H1 (cell line): ENCODE measurements at regions not wholly inside any gene's neighbourhood (a gene's known extent, or its start where the extent isn't known, plus 50 kb on each side); places are given as distances from the start of the nearest gene placed in this dataset.

Experiments
- CTCF ChIA-PET: fragments of 300-600 bp; sonication (Branson Sonifier 250); formaldehyde crosslinking; loops from one replicate; lab custom pipeline; 2021; ENCODE audit not compliant: partially characterized antibody; lab: Charles Lee
- POLR2A ChIA-PET: fragments of 300-600 bp; sonication (Branson Sonifier 250); formaldehyde crosslinking; loops from one replicate; lab custom pipeline; 2021; ENCODE audit warnings: inconsistent platforms; ENCODE audit not compliant: partially characterized antibody; lab: Charles Lee
- DNase-seq, 2 experiments: peaks; one replicate each; pipeline versions ENCODE4 v3.0.0 to v3.0.0-alpha.2; 2010 to 2022; ENCODE audit warnings: low spot score in 2 of 2, low read depth in 1 of 2, mixed read lengths in 1 of 2
- FAIRE-seq: peaks from 2 replicates; lab custom pipeline; 2011; peaks lifted over from hg19 to GRCh38; lab: Jason Lieb, UNC
- H2AFZ ChIP-seq: 2 replicates; pipeline ENCODE4 v1.8.1; 2012; ENCODE audit warnings: low read length, inconsistent platforms
- H2AK5ac ChIP-seq: 2 replicates; pipeline ENCODE4 v1.6.1; 2013; ENCODE audit warnings: low read depth, low read length
- H2BK120ac ChIP-seq: replicated peaks from 2 replicates; pipeline ENCODE3; 2013; ENCODE audit warnings: low read depth, low read length, inconsistent platforms
- H2BK12ac ChIP-seq: 2 replicates; pipeline ENCODE4 v1.6.1; 2013; ENCODE audit warnings: low read depth, low read length
- H2BK15ac ChIP-seq: 2 replicates; pipeline ENCODE4 v1.6.1; 2013; ENCODE audit warnings: low read length
- H2BK20ac ChIP-seq: 2 replicates; pipeline ENCODE4 v1.6.1; 2013; ENCODE audit warnings: low read length
- H2BK5ac ChIP-seq: 2 replicates; pipeline ENCODE4 v1.6.1; 2013; ENCODE audit warnings: low read depth, low read length
- H3K14ac ChIP-seq: 2 replicates; pipeline ENCODE4 v1.6.1; 2013; ENCODE audit warnings: inconsistent platforms; ENCODE audit not compliant: insufficient read length
- H3K18ac ChIP-seq: 2 replicates; pipeline ENCODE4 v1.6.1; 2013; ENCODE audit warnings: low read length; ENCODE audit errors: extremely low read depth
- H3K23ac ChIP-seq: 2 replicates; pipeline ENCODE4 v1.6.1; 2013; ENCODE audit warnings: inconsistent platforms; ENCODE audit not compliant: insufficient read length
- H3K23me2 ChIP-seq: 2 replicates; pipeline ENCODE4 v1.6.1; 2013; ENCODE audit warnings: low read depth, low read length
- H3K27ac ChIP-seq: 2 replicates; pipeline ENCODE4 v1.6.1; 2011; ENCODE audit warnings: low read depth, low read length, inconsistent platforms
- H3K27me3 ChIP-seq, 4 experiments: replicated peaks in 1 of 4; 1 replicate in 1 of 4; 2 replicates in 3 of 4; pipeline versions ENCODE4 v1.6.1 to v1.8.1; 2011 to 2013; ENCODE audit warnings: low read length in 3 of 4, mild to moderate bottlenecking in 3 of 4, inconsistent platforms in 2 of 4, mixed read lengths in 2 of 4, moderate library complexity in 1 of 4; ENCODE audit not compliant: control insufficient read depth in 3 of 4, insufficient read depth in 3 of 4; ENCODE audit errors: extremely low read depth in 1 of 4
- H3K36me3 ChIP-seq, 4 experiments: 2 replicates each; pipeline versions ENCODE4 v1.6.1 to v1.8.1; 2011 to 2013; ENCODE audit warnings: mild to moderate bottlenecking in 4 of 4, low read length in 3 of 4, moderate library complexity in 2 of 4, control low read depth in 1 of 4, inconsistent platforms in 1 of 4; ENCODE audit not compliant: insufficient read depth in 4 of 4, control insufficient read depth in 2 of 4
- H3K4ac ChIP-seq: replicated peaks from 2 replicates; pipeline ENCODE3; 2013; ENCODE audit warnings: low read length, low read depth, mixed read lengths, inconsistent platforms; ENCODE audit not compliant: insufficient read length
- H3K4me1 ChIP-seq, 4 experiments: replicated peaks in 1 of 4; 1 replicate in 1 of 4; 2 replicates in 3 of 4; pipeline versions ENCODE4 v1.6.1 to v1.8.1; 2011 to 2013; ENCODE audit warnings: low read length in 3 of 4, inconsistent platforms in 2 of 4, mixed read lengths in 1 of 4; ENCODE audit not compliant: insufficient read depth in 4 of 4, control insufficient read depth in 3 of 4
- H3K4me2 ChIP-seq, 2 experiments: 2 replicates each; pipeline versions ENCODE4 v1.6.1 to v1.8.1; 2011 to 2013; ENCODE audit warnings: low read depth in 2 of 2, low read length in 2 of 2, control low read depth in 1 of 2, inconsistent platforms in 1 of 2, mild to moderate bottlenecking in 1 of 2; ENCODE audit not compliant: insufficient read depth in 1 of 2
- H3K4me3 ChIP-seq, 4 experiments: fragments of 200-600, 300-600 bp in 1 of 4; sonication (generic), shearing (Covaris generic), sonication (Bioruptor Twin) in 1 of 4; 2 replicates each; pipeline versions ENCODE4 v1.5.1 to v1.8.1; 2011 to 2016; ENCODE audit warnings: low read length in 4 of 4, low read depth in 3 of 4, control low read depth in 2 of 4, inconsistent platforms in 2 of 4, mild to moderate bottlenecking in 2 of 4, mixed read lengths in 1 of 4, moderate library complexity in 1 of 4; ENCODE audit not compliant: insufficient read depth in 2 of 4; ENCODE audit errors: extremely low read depth in 1 of 4
- H3K56ac ChIP-seq: replicated peaks from 2 replicates; pipeline ENCODE3; 2013; ENCODE audit warnings: low read depth, mild to moderate bottlenecking, mixed read lengths, low read length, inconsistent platforms; ENCODE audit not compliant: insufficient read length
- H3K79me1 ChIP-seq: 2 replicates; pipeline ENCODE4 v1.6.1; 2013; ENCODE audit warnings: low read depth, low read length, control low read depth
- H3K79me2 ChIP-seq, 2 experiments: 2 replicates each; pipeline versions ENCODE4 v1.6.1 to v1.8.1; 2012 to 2013; ENCODE audit warnings: low read length in 2 of 2, mild to moderate bottlenecking in 2 of 2, inconsistent platforms in 1 of 2; ENCODE audit not compliant: insufficient read depth in 2 of 2, control insufficient read depth in 1 of 2
- H3K9ac ChIP-seq, 4 experiments: replicated peaks in 1 of 4; 1 replicate in 1 of 4; 2 replicates in 3 of 4; pipeline versions ENCODE4 v1.6.1 to v1.8.1; 2011 to 2013; ENCODE audit warnings: low read depth in 3 of 4, low read length in 3 of 4, control low read depth in 2 of 4, mild to moderate bottlenecking in 2 of 4, moderate library complexity in 2 of 4, inconsistent platforms in 1 of 4; ENCODE audit errors: extremely low read depth in 1 of 4
- H3K9me3 ChIP-seq, 2 experiments: 2 replicates each; pipeline versions ENCODE4 v1.6.1 to v1.8.1; 2012 to 2013; ENCODE audit warnings: mild to moderate bottlenecking in 2 of 2, moderate library complexity in 2 of 2, control low read depth in 1 of 2, inconsistent platforms in 1 of 2, low read depth in 1 of 2, low read length in 1 of 2, mixed read lengths in 1 of 2; ENCODE audit not compliant: insufficient read depth in 2 of 2
- H4K20me1 ChIP-seq, 2 experiments: replicated peaks in 1 of 2; 2 replicates each; pipeline versions ENCODE3 to v1.8.1; 2011 to 2013; ENCODE audit warnings: inconsistent platforms in 2 of 2, low read length in 2 of 2, mild to moderate bottlenecking in 1 of 2; ENCODE audit not compliant: insufficient read depth in 2 of 2, control insufficient read depth in 1 of 2
- H4K5ac ChIP-seq: 2 replicates; pipeline ENCODE4 v1.6.1; 2013; ENCODE audit warnings: low read length, low read depth, mixed read lengths, inconsistent platforms; ENCODE audit not compliant: insufficient read length
- H4K8ac ChIP-seq: 2 replicates; pipeline ENCODE4 v1.8.0; 2013; ENCODE audit warnings: mild to moderate bottlenecking, moderate library complexity, low read length, inconsistent platforms; ENCODE audit not compliant: insufficient read depth; ENCODE audit errors: extremely low read depth
- H4K91ac ChIP-seq: replicated peaks from 2 replicates; pipeline ENCODE3; 2013; ENCODE audit warnings: low read length, mixed read lengths, inconsistent platforms; ENCODE audit not compliant: insufficient read length
- CEBPB ChIP-seq: IDR thresholded peaks from 2 replicates; pipeline ENCODE4 v1.6.1; 2012; ENCODE audit warnings: low read depth, low read length
- SP1 ChIP-seq: IDR thresholded peaks from 2 replicates; pipeline ENCODE4 v1.6.1; 2011; ENCODE audit warnings: low read depth, low read length
- WGBS, 2 experiments: shearing (Covaris generic) in 1 of 2; methylation state at CpG; one replicate each; pipeline versions ENCODE4 v1.1.6 to v1.1.7; 2013 to 2015; ENCODE audit warnings: low lambda C conversion rate in 2 of 2, mixed read lengths in 2 of 2, inconsistent platforms in 1 of 2, low coverage in 1 of 2, missing lambda C conversion rate in 1 of 2; ENCODE audit not compliant: insufficient replicate concordance in 2 of 2, insufficient coverage in 1 of 2, insufficient read length in 1 of 2; ENCODE audit errors: extremely low coverage in 1 of 2, missing lambda C conversion rate in 1 of 2; 5-methylcytosine and 5-hydroxymethylcytosine counted together

GRCh38 chr9:75235632-75236031, 147.3 kb downstream of the OSTF1 start:
- H2BK20ac ChIP-seq = no peak overlapping the region
- no peak overlapping the region for H4K91ac ChIP-seq
- no peak overlapping the region for H4K5ac ChIP-seq
- no peak for FAIRE-seq
- no peak overlapping the region for H2BK12ac ChIP-seq
- H3K79me2 ChIP-seq = no peaks in the 10 kb centered on the region
- no peak overlapping the region for H3K4me2 ChIP-seq
- H3K36me3 ChIP-seq = no peaks in the 10 kb centered on the region; a peak in 1 of 8 replicates
- H2AK5ac ChIP-seq = no peak overlapping the region
- no peaks in the 10 kb centered on the region for H3K4me1 ChIP-seq
- no peak overlapping the region for H2BK120ac ChIP-seq
- ChIA-PET POLR2A (no interaction called here), CTCF (interaction anchor here (2.3 to 4.5 kb wide), 2 partner anchors 34 to 51 kb away, joined by 6 to 30 read pairs; no protein-coding TSS in a partner anchor)
- no peak overlapping the region for H3K56ac ChIP-seq
- H4K20me1 ChIP-seq = no peaks in the 10 kb centered on the region
- no peak overlapping the region for H3K27ac ChIP-seq
- H3K79me1 ChIP-seq = no peaks in the 10 kb centered on the region
- DNase-seq = no peak
- H3K9me3 ChIP-seq = peaks cover 20 to 21% of the 10 kb centered on the region in 2 experiments; a peak in 3 of 4 replicates
- no peak overlapping the region for H3K18ac ChIP-seq
- H2AFZ ChIP-seq = no peak overlapping the region
- H3K23ac ChIP-seq = no peak overlapping the region
- H2BK15ac ChIP-seq = no peak overlapping the region
- no peaks in the 10 kb centered on the region for H3K23me2 ChIP-seq
- H3K14ac ChIP-seq = no peak overlapping the region
- no peak overlapping the region for H3K4ac ChIP-seq
- no peaks in the 10 kb centered on the region for H3K27me3 ChIP-seq
- TF ChIP-seq SP1 (no peak), CEBPB (peak; percentile 45; the same call in 1 of the 2 replicates)
- H2BK5ac ChIP-seq = no peak overlapping the region
- H3K9ac ChIP-seq = no peak overlapping the region
- WGBS, 2 experiments = 91% methylated on average over 2 of the region's 2 CpGs; no CpG with 5 or more reads in 1 of the 2 experiments
- no peak overlapping the region for H3K4me3 ChIP-seq
- no peak overlapping the region for H4K8ac ChIP-seq
